GM12878 (cell line): ENCODE measurements at regions not wholly inside any gene's neighbourhood (a gene's known extent, or its start where the extent isn't known, plus 50 kb on each side); places are given as distances from the start of the nearest gene placed in this dataset.

ENCODE experiments used
- ATAC-seq: fragments of 200-7000 bp; cut with Tn5 transposase; 3 replicates; pipeline ENCODE4 v1.9.1; 2020; ENCODE audit warnings: mild to moderate bottlenecking, moderate library complexity
- BruUV-seq: library from RNA; stranded (reverse); fragments of 400-500 nt; replicated peaks from 2 replicates; lab custom pipeline; 2021; lab: Mats Ljungman, UMichigan
- CTCF ChIA-PET: fragments of 300-600 bp; sonication (Branson Sonifier 250); formaldehyde crosslinking; extraction: SDS; loops from one replicate; lab custom pipeline; 2021; ENCODE audit warnings: inconsistent platforms; lab: Yijun Ruan, JAX
- POLR2A ChIA-PET: fragments of 350-600 bp; formaldehyde crosslinking; extraction: SDS; loops from one replicate; lab custom pipeline; 2021; ENCODE audit warnings: inconsistent platforms; lab: Charles Lee
- RAD21 ChIA-PET: fragments of 300-600 bp; sonication (Branson Sonifier 250); formaldehyde crosslinking; loops from one replicate; lab custom pipeline; 2023; ENCODE audit warnings: antibody characterized with exemption; ENCODE audit not compliant: unreplicated experiment; lab: Charles Lee
- SMC1A ChIA-PET: fragments of 300-600 bp; sonication (Branson Sonifier 250); formaldehyde crosslinking; loops from one replicate; lab custom pipeline; 2023; ENCODE audit not compliant: unreplicated experiment, uncharacterized antibody; lab: Charles Lee
- DNase-seq: peaks from one replicate; pipeline ENCODE4 v3.0.0-alpha.2; 2011; ENCODE audit warnings: low read depth, low spot score
- FAIRE-seq: peaks from 3 replicates; lab custom pipeline; 2011; peaks lifted over from hg19 to GRCh38; lab: Jason Lieb, UNC
- H2AFZ ChIP-seq: 2 replicates; pipeline ENCODE4 v1.6.0; 2011; ENCODE audit warnings: low read depth, low read length, control low read depth; ENCODE audit not compliant: control insufficient read depth
- H3K27ac ChIP-seq: 2 replicates; pipeline ENCODE4 v1.5.1; 2011; ENCODE audit warnings: control low read depth; ENCODE audit not compliant: control insufficient read depth, insufficient read depth
- H3K27me3 ChIP-seq, 2 experiments: replicated peaks in 1 of 2; 2 replicates each; pipeline versions ENCODE4 v1.6.0 to v1.6.1; 2011; ENCODE audit warnings: low read length in 1 of 2; ENCODE audit not compliant: control insufficient read depth in 2 of 2, insufficient read depth in 2 of 2
- H3K36me3 ChIP-seq, 2 experiments: 2 replicates each; pipeline ENCODE4 v1.5.1; 2011; ENCODE audit warnings: low read length in 1 of 2; ENCODE audit not compliant: control insufficient read depth in 2 of 2, insufficient read depth in 2 of 2
- H3K4me1 ChIP-seq: 2 replicates; pipeline ENCODE4 v1.6.1; 2011; ENCODE audit warnings: mild to moderate bottlenecking, low read length, moderate library complexity, mixed read lengths; ENCODE audit not compliant: control insufficient read depth, insufficient read depth
- H3K4me2 ChIP-seq: 2 replicates; pipeline ENCODE4 v1.6.0; 2011; ENCODE audit warnings: control low read depth; ENCODE audit not compliant: control insufficient read depth, insufficient read depth
- H3K4me3 ChIP-seq: fragments of 200-600 bp; sonication (generic); 2 replicates; pipeline ENCODE4 v1.5.1; 2016
- H3K79me2 ChIP-seq: 2 replicates; pipeline ENCODE4 v1.6.0; 2011; ENCODE audit warnings: low read length; ENCODE audit not compliant: control insufficient read depth, insufficient read depth
- H3K9ac ChIP-seq: 2 replicates; pipeline ENCODE4 v1.8.0; 2011; ENCODE audit warnings: low read length, control low read depth, mixed read lengths; ENCODE audit not compliant: control insufficient read depth, insufficient read depth
- H3K9me3 ChIP-seq: replicated peaks from 3 replicates; pipeline ENCODE4 v1.5.1; 2011; ENCODE audit warnings: mild to moderate bottlenecking, low read length; ENCODE audit not compliant: control insufficient read depth, insufficient read depth
- H4K20me1 ChIP-seq: 2 replicates; pipeline ENCODE4 v1.6.0; 2011; ENCODE audit not compliant: control insufficient read depth, insufficient read depth
- CHD1 ChIP-seq: IDR thresholded peaks from 2 replicates; pipeline ENCODE4 v1.6.1; 2012; ENCODE audit warnings: low read depth, low read length, improper control_type of control experiment
- EP300 ChIP-seq, 2 experiments: fragments of 150-350 bp in 1 of 2; IDR thresholded peaks; 2 replicates each; pipeline ENCODE4 v1.6.1; 2011 to 2012; ENCODE audit warnings: low read depth in 2 of 2, low read length in 2 of 2, borderline replicate concordance in 1 of 2, improper control_type of control experiment in 1 of 2, inconsistent platforms in 1 of 2; ENCODE audit not compliant: control insufficient read depth in 1 of 2
- NFYA ChIP-seq: IDR thresholded peaks from 2 replicates; pipeline ENCODE4 v1.6.1; 2011; ENCODE audit warnings: low read depth, mild to moderate bottlenecking, low read length, improper control_type of control experiment, borderline replicate concordance
- TCF3 ChIP-seq: IDR thresholded peaks from 2 replicates; pipeline ENCODE4 v1.6.1; 2012; ENCODE audit warnings: low read depth, mild to moderate bottlenecking, low read length, borderline replicate concordance; ENCODE audit not compliant: insufficient read depth
- WGBS: methylation state at CpG from one replicate; pipeline ENCODE4 v1.1.6; 2016; ENCODE audit warnings: low lambda C conversion rate; ENCODE audit not compliant: insufficient replicate concordance, insufficient coverage; ENCODE audit errors: missing lambda C conversion rate; 5-methylcytosine and 5-hydroxymethylcytosine counted together
- in situ Hi-C: fragments of 300-500 bp; cut with MboI; formaldehyde crosslinking; loops from 9 replicates; pipeline ENCODE4 v1.14.3; 2018; ENCODE audit warnings: mixed read lengths
- intact Hi-C: fragments of 100-400 bp; cut with micrococcal nuclease; formaldehyde crosslinking; loops from one replicate; pipeline ENCODE4 v1.14.2; 2022; ENCODE audit not compliant: unreplicated experiment
- TF ChIP-seq, protein P1 (sequence below): fragments of 450-650 bp; formaldehyde crosslinking; IDR thresholded peaks from 2 replicates; pipeline ENCODE4 v1.4.0; 2022; ENCODE audit warnings: mild to moderate bottlenecking, moderate library complexity
- TF ChIP-seq, protein P2 (sequence below), 3 experiments: IDR thresholded peaks in 2 of 3; conservative IDR thresholded peaks in 1 of 3; 2 replicates each; pipeline ENCODE4 v1.5.1; 2011; ENCODE audit warnings: low read depth in 3 of 3, low read length in 3 of 3, mild to moderate bottlenecking in 3 of 3, control low read depth in 2 of 3, moderate library complexity in 2 of 3, inconsistent platforms in 1 of 3, mixed read lengths in 1 of 3; ENCODE audit not compliant: control insufficient read depth in 2 of 3, insufficient read depth in 1 of 3; ENCODE audit errors: extremely low read depth in 1 of 3
- TF ChIP-seq, protein P3 (sequence below): fragments of 450-650 bp; IDR thresholded peaks from 2 replicates; pipeline ENCODE4 v1.6.1; 2017; ENCODE audit warnings: mild to moderate bottlenecking, moderate library complexity
- TF ChIP-seq, protein P4 (sequence below): fragments of 450-650 bp; formaldehyde crosslinking; IDR thresholded peaks from 2 replicates; pipeline ENCODE4 v1.5.0; 2022; ENCODE audit warnings: mild to moderate bottlenecking, missing genetic modification characterization

DNA sequence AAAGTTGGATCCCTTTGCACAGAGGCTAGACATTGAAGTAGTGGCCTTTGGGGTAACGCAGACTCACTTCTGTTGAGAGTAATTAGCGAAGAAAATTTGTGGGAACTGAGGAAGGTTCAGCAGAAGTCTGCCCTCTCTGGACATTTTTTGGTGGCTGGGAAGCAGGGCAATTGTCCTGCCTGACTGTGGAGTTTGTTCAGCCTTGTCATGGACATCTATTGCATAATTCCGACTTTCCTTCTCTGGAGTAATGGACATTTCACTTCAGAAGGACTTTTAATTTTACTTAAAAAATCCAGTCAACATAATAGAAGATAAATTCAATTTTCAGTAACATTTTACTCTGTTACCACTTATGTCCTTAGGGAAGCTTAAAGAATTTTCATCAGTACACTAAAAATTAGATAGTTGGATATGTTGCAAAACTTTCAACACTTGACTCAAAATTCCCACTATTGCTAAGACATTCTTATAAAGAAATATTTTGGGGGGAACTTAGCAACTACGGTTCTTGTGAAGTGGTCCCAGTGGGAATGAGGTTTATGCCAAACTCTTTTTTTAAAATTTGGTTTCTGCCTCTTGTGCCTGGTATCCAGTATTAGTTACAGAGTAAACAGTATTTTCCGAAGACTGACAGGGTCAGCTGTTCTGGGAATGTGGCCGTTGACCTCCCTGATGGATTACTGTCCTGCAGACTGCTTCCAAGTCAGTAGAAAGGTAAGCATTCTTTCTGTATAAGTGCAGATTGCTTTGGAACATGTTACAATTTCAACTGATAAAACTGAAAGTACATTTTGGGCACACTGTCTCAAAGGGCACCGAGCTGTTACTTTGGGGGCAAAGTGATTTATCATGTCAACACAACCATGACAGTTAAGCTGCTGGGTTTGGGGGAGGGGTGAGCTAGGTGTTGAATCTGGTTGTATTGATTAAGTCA is 100.6 kb upstream of the MLIP start:
- no peaks in the 10 kb centered on the region for H4K20me1 ChIP-seq
- no peaks in the 10 kb centered on the region; a peak in 1 of 4 replicates for H3K27me3 ChIP-seq
- DNase-seq (no peak), FAIRE-seq (no peak), ATAC-seq (no peak)
- RAD21 ChIA-PET = no interaction called here
- intact Hi-C loops = no loop called here
- no peak overlapping the region for H3K4me3 ChIP-seq
- POLR2A ChIA-PET = no interaction called here
- no peak overlapping the region for H3K27ac ChIP-seq
- BruUV-seq = no TSS peak
- H3K4me1 ChIP-seq = no peaks in the 10 kb centered on the region
- H3K36me3 ChIP-seq = no peaks in the 10 kb centered on the region
- no peaks in the 10 kb centered on the region for H3K79me2 ChIP-seq
- in situ Hi-C loops = no loop called here
- CTCF ChIA-PET = no interaction called here
- no peak overlapping the region for H3K9ac ChIP-seq
- H3K4me2 ChIP-seq = no peak overlapping the region
- WGBS = 9% methylated on average over 7 of the region's 7 CpGs
- H2AFZ ChIP-seq = no peak overlapping the region
- SMC1A ChIA-PET = interaction anchor here (0.6 kb wide), 1 partner anchor 664 kb away, joined by 3 read pairs; no protein-coding TSS in a partner anchor
- no peaks in the 10 kb centered on the region for H3K9me3 ChIP-seq
- TF ChIP-seq, protein P1, sequence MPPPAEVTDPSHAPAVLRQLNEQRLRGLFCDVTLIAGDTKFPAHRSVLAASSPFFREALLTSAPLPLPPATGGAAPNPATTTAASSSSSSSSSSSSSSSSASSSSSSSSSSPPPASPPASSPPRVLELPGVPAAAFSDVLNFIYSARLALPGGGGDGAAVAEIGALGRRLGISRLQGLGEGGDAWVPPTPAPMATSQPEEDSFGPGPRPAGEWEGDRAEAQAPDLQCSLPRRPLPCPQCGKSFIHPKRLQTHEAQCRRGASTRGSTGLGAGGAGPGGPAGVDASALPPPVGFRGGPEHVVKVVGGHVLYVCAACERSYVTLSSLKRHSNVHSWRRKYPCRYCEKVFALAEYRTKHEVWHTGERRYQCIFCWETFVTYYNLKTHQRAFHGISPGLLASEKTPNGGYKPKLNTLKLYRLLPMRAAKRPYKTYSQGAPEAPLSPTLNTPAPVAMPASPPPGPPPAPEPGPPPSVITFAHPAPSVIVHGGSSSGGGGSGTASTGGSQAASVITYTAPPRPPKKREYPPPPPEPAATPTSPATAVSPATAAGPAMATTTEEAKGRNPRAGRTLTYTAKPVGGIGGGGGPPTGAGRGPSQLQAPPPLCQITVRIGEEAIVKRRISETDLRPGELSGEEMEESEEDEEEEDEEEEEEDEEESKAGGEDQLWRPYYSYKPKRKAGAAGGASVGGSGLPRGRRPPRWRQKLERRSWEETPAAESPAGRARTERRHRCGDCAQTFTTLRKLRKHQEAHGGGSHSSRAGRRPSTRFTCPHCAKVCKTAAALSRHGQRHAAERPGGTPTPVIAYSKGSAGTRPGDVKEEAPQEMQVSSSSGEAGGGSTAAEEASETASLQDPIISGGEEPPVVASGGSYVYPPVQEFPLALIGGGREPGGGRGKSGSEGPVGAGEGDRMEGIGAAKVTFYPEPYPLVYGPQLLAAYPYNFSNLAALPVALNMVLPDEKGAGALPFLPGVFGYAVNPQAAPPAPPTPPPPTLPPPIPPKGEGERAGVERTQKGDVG (CRISPR knock-in tag) = no peak
- TF ChIP-seq TCF3 (no peak), NFYA (no peak), EP300 (IDR thresholded peaks at IDR 0.05; ENCODE audit: borderline replicate concordance in 1 of 2, control insufficient read depth in 1 of 2, low read depth in 2 of 2, low read length in 2 of 2) (no peak), CHD1 (no peak)
- TF ChIP-seq, protein P2, sequence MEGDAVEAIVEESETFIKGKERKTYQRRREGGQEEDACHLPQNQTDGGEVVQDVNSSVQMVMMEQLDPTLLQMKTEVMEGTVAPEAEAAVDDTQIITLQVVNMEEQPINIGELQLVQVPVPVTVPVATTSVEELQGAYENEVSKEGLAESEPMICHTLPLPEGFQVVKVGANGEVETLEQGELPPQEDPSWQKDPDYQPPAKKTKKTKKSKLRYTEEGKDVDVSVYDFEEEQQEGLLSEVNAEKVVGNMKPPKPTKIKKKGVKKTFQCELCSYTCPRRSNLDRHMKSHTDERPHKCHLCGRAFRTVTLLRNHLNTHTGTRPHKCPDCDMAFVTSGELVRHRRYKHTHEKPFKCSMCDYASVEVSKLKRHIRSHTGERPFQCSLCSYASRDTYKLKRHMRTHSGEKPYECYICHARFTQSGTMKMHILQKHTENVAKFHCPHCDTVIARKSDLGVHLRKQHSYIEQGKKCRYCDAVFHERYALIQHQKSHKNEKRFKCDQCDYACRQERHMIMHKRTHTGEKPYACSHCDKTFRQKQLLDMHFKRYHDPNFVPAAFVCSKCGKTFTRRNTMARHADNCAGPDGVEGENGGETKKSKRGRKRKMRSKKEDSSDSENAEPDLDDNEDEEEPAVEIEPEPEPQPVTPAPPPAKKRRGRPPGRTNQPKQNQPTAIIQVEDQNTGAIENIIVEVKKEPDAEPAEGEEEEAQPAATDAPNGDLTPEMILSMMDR (IDR thresholded peaks at IDR 0.05 in 2 of 3, conservative IDR thresholded peaks at IDR 0.05 in 1 of 3; ENCODE audit: control insufficient read depth in 2 of 3, extremely low read depth in 1 of 3, insufficient read depth in 1 of 3, low read depth in 3 of 3, low read length in 3 of 3) = no peak
- TF ChIP-seq, protein P3, sequence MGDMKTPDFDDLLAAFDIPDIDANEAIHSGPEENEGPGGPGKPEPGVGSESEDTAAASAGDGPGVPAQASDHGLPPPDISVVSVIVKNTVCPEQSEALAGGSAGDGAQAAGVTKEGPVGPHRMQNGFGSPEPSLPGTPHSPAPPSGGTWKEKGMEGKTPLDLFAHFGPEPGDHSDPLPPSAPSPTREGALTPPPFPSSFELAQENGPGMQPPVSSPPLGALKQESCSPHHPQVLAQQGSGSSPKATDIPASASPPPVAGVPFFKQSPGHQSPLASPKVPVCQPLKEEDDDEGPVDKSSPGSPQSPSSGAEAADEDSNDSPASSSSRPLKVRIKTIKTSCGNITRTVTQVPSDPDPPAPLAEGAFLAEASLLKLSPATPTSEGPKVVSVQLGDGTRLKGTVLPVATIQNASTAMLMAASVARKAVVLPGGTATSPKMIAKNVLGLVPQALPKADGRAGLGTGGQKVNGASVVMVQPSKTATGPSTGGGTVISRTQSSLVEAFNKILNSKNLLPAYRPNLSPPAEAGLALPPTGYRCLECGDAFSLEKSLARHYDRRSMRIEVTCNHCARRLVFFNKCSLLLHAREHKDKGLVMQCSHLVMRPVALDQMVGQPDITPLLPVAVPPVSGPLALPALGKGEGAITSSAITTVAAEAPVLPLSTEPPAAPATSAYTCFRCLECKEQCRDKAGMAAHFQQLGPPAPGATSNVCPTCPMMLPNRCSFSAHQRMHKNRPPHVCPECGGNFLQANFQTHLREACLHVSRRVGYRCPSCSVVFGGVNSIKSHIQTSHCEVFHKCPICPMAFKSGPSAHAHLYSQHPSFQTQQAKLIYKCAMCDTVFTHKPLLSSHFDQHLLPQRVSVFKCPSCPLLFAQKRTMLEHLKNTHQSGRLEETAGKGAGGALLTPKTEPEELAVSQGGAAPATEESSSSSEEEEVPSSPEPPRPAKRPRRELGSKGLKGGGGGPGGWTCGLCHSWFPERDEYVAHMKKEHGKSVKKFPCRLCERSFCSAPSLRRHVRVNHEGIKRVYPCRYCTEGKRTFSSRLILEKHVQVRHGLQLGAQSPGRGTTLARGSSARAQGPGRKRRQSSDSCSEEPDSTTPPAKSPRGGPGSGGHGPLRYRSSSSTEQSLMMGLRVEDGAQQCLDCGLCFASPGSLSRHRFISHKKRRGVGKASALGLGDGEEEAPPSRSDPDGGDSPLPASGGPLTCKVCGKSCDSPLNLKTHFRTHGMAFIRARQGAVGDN = no peak
- TF ChIP-seq, protein P4, sequence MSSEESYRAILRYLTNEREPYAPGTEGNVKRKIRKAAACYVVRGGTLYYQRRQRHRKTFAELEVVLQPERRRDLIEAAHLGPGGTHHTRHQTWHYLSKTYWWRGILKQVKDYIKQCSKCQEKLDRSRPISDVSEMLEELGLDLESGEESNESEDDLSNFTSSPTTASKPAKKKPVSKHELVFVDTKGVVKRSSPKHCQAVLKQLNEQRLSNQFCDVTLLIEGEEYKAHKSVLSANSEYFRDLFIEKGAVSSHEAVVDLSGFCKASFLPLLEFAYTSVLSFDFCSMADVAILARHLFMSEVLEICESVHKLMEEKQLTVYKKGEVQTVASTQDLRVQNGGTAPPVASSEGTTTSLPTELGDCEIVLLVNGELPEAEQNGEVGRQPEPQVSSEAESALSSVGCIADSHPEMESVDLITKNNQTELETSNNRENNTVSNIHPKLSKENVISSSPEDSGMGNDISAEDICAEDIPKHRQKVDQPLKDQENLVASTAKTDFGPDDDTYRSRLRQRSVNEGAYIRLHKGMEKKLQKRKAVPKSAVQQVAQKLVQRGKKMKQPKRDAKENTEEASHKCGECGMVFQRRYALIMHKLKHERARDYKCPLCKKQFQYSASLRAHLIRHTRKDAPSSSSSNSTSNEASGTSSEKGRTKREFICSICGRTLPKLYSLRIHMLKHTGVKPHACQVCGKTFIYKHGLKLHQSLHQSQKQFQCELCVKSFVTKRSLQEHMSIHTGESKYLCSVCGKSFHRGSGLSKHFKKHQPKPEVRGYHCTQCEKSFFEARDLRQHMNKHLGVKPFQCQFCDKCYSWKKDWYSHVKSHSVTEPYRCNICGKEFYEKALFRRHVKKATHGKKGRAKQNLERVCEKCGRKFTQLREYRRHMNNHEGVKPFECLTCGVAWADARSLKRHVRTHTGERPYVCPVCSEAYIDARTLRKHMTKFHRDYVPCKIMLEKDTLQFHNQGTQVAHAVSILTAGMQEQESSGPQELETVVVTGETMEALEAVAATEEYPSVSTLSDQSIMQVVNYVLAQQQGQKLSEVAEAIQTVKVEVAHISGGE (CRISPR knock-in tag) = no peak
